ENCODE measurements at regions not wholly inside any gene's neighbourhood (a gene's known extent, or its start where the extent isn't known, plus 50 kb on each side); places are given as distances from the start of the nearest gene placed in this dataset.

GRCh38 chr4:102440498-102440897, 60.7 kb upstream of the NFKB1 start:
- DNase-seq (ENCODE audit: low spot score), result no peak

- DNase-seq (ENCODE audit: low spot score), result no peak
Measured at GRCh38 chr4:102441978-102442911, 58.9 kb upstream of the NFKB1 start.

- no peak for DNase-seq (ENCODE audit: low spot score)
Measured at GRCh38 chr4:102444752-102445151, 56.4 kb upstream of the NFKB1 start.

- no peak for DNase-seq (ENCODE audit: low spot score)
Measured at GRCh38 chr4:102445213-102445612, 55.9 kb upstream of the NFKB1 start.

- DNase-seq (ENCODE audit: low spot score), result peak; percentile 30
Measured at GRCh38 chr4:102447413-102447812, 53.7 kb upstream of the NFKB1 start.

GRCh38 chr4:102449751-102450352, 51.3 kb upstream of the NFKB1 start:
- peak; percentile 85 for DNase-seq (ENCODE audit: low spot score)

- DNase-seq (ENCODE audit: low spot score), result no peak
Measured at GRCh38 chr4:102451266-102451665, 49.9 kb upstream of the NFKB1 start.
